ENCODE measurements at regions not wholly inside any gene's neighbourhood (a gene's known extent, or its start where the extent isn't known, plus 50 kb on each side); places are given as distances from the start of the nearest gene placed in this dataset.

- WGBS, 2 donors, result 80 to 94% methylated on average over 6 of the region's 6 CpGs
- Histone ChIP-seq H3K9me3 (ENCODE audit: control insufficient read depth in 4 of 4, insufficient read depth in 3 of 4, low read length in 3 of 4) (peaks cover 0 to 4% (median 0%) of the 10 kb centered on the region in 4 donors), H3K27ac (ENCODE audit: low read depth in 1 of 2, low read length in 1 of 2) (no peak overlapping the region), H3K4me3 (no peak overlapping the region), H3K4me1 (ENCODE audit: control insufficient read depth in 5 of 5, insufficient read depth in 5 of 5, low read length in 5 of 5) (peaks cover 0 to 4% (median 0%) of the 10 kb centered on the region in 5 donors), H3K36me3 (ENCODE audit: control insufficient read depth in 4 of 4, insufficient read depth in 4 of 4, low read length in 4 of 4) (no peaks in the 10 kb centered on the region), H3K27me3 (ENCODE audit: control insufficient read depth in 3 of 3, insufficient read depth in 3 of 3, low read length in 2 of 3) (no peaks in the 10 kb centered on the region), H3K9ac (ENCODE audit: insufficient read depth in 1 of 2, low read length in 2 of 2) (no peak overlapping the region)
- ATAC-seq (ENCODE audit: insufficient read depth, low FRiP score) (no peak), DNase-seq (no peak)
- no peak for TF ChIP-seq CTCF (IDR thresholded peaks at IDR 0.05; ENCODE audit: control extremely low read depth, extremely low read depth)
Measured at GRCh38 chr5:68960961-68961360, 132.9 kb upstream of the SLC30A5 start.

GRCh38 chr5:68961762-68962161 lies 132.1 kb upstream of the SLC30A5 start:
- peak overlapping the region in 1 of 2 donors; percentile 27 for H3K27ac ChIP-seq (ENCODE audit: low read depth in 1 of 2, low read length in 1 of 2)
- no peak overlapping the region for H3K9ac ChIP-seq (ENCODE audit: insufficient read depth in 1 of 2, low read length in 2 of 2)
- no peak for TF ChIP-seq CTCF (IDR thresholded peaks at IDR 0.05; ENCODE audit: control extremely low read depth, extremely low read depth)
- DNase-seq (no peak), ATAC-seq (ENCODE audit: insufficient read depth, low FRiP score) (no peak)
- no peaks in the 10 kb centered on the region for H3K27me3 ChIP-seq (ENCODE audit: control insufficient read depth in 3 of 3, insufficient read depth in 3 of 3, low read length in 2 of 3)
- no peak overlapping the region for H3K4me3 ChIP-seq
- H3K9me3 ChIP-seq (ENCODE audit: control insufficient read depth in 4 of 4, insufficient read depth in 3 of 4, low read length in 3 of 4), result peaks cover 0 to 4% (median 0%) of the 10 kb centered on the region in 4 donors
- peaks cover 0 to 4% (median 0%) of the 10 kb centered on the region in 5 donors for H3K4me1 ChIP-seq (ENCODE audit: control insufficient read depth in 5 of 5, insufficient read depth in 5 of 5, low read length in 5 of 5)
- H3K36me3 ChIP-seq (ENCODE audit: control insufficient read depth in 4 of 4, insufficient read depth in 4 of 4, low read length in 4 of 4), result no peaks in the 10 kb centered on the region
- 60 to 79% methylated on average over 5 of the region's 5 CpGs for WGBS, 2 donors

GRCh38 chr5:68962757-68963484 lies 130.9 kb upstream of the SLC30A5 start:
- H3K9me3 ChIP-seq (ENCODE audit: control insufficient read depth in 4 of 4, insufficient read depth in 3 of 4, low read length in 3 of 4), result peaks cover 0 to 3% (median 0%) of the 10 kb centered on the region in 4 donors
- DNase-seq, result peak; percentile 74 to 87 (median 85)
- H3K4me3 ChIP-seq, result no peak overlapping the region
- peak; percentile 70 for ATAC-seq (ENCODE audit: insufficient read depth, low FRiP score)
- TF ChIP-seq CTCF (IDR thresholded peaks at IDR 0.05; ENCODE audit: control extremely low read depth, extremely low read depth), result peak; percentile 46
- H3K27ac ChIP-seq (ENCODE audit: low read depth in 1 of 2, low read length in 1 of 2), result no peak overlapping the region
- H3K27me3 ChIP-seq (ENCODE audit: control insufficient read depth in 3 of 3, insufficient read depth in 3 of 3, low read length in 2 of 3), result no peaks in the 10 kb centered on the region
- H3K4me1 ChIP-seq (ENCODE audit: control insufficient read depth in 5 of 5, insufficient read depth in 5 of 5, low read length in 5 of 5), result peaks cover 0 to 4% (median 0%) of the 10 kb centered on the region in 5 donors
- H3K36me3 ChIP-seq (ENCODE audit: control insufficient read depth in 4 of 4, insufficient read depth in 4 of 4, low read length in 4 of 4), result no peaks in the 10 kb centered on the region
- H3K9ac ChIP-seq (ENCODE audit: insufficient read depth in 1 of 2, low read length in 2 of 2), result no peak overlapping the region
- 38 to 44% methylated on average over 16 of the region's 16 CpGs for whole genome bisulfite sequencing, 2 donors

Measured in lung (tissue), 11 donors.